NOMO-1 treated with dmso at 0.1 percent for 144 hours (cell line): ENCODE measurements at regions not wholly inside any gene's neighbourhood (a gene's known extent, or its start where the extent isn't known, plus 50 kb on each side); places are given as distances from the start of the nearest gene placed in this dataset.

Source experiments
- DNase-seq: peaks from one replicate; lab custom pipeline; 2025; ENCODE audit not compliant: unreplicated experiment; lab: John Stamatoyannopoulos, UW

- DNase-seq: no peak
Observed at GRCh38 chr2:82652117-82652516, 1807.0 kb downstream of the SUCLG1 start.

- no peak for DNase-seq
Observed at GRCh38 chr2:82650038-82650437, 1809.0 kb downstream of the SUCLG1 start.

- no peak for DNase-seq
Observed at GRCh38 chr2:82641598-82642180, 1817.4 kb downstream of the SUCLG1 start.

GRCh38 chr2:82636402-82637020 lies 1822.6 kb downstream of the SUCLG1 start:
- no peak for DNase-seq

DNA sequence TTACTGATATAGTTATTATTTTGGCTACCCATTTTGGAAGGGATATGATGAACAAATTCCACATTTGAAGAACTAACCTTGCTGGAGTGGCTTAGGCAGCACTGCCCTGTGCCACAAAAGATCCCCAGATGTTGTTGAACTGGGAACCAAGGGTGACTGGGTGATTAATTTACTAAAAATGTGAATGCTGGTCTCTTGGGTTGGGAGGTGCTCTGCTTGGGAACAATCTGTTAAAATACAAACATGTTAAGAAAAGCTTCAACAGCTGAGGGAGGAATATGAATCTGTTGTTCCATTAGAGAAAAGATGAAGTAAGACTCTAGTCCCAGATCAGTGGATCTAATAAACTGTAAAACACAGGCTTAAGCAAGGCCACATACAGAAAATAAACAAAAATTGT lies 1860.1 kb downstream of the SUCLG1 start:
- DNase-seq: no peak

DNA sequence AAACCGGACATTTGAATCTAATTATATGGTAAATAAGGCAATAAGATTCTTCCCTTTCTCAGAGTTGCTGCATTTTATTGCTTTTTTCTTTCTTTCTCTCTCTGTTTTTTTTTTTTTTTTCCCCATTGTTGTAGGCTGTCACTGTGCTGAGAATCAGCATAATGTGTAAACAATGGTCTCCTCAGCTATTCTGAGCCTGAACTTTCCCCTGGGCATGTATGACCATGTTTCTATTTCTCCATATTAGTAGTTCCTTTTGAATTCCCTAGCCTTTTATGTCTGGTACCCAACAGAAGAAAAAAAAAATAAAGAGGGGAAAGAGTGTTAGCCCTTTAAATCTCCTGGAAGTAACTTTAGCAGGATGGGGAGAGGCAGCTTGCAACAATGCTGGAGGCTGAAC lies 1862.5 kb downstream of the SUCLG1 start:
- no peak for DNase-seq

DNA sequence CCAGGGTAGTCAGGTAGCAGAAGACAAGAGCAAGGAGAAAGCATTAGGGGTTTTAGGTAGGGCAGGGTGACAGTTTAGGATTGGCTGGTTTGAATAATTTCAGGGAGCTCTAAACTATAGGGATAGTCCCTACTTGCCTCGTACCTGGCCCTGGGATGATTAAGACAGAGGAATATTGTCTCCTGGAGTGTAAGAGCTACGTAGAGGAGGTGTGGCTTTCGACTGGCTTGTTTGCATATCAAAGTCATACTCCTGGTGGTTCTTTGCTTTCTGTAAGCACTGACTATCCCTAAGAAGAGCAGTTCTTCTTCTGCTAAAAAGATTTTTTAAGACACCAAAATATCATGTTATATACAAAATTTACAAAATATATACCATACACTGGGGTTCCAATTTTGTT lies 1867.4 kb downstream of the SUCLG1 start:
- DNase-seq: no peak

DNA sequence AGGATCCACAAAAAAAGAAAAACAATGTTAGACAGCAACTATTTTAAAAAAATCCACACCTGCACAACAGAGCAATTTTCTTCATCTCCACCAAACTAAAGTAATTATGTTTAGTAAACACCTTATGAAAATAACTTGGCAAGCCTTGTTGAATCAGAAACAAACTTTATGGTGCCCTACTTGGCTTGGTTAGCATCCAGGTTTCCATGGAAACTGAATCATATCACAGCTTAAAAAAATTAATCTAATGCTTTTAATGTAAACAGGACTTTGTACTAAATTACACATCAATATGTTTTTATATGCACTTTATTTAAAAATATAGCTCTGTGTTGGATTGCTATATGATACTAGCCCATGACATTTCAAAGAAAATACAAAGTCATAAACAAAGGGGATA lies 1882.4 kb downstream of the SUCLG1 start:
- no peak for DNase-seq

GRCh38 chr2:82539280-82539621 lies 1919.8 kb downstream of the SUCLG1 start:
- DNase-seq: no peak

DNA sequence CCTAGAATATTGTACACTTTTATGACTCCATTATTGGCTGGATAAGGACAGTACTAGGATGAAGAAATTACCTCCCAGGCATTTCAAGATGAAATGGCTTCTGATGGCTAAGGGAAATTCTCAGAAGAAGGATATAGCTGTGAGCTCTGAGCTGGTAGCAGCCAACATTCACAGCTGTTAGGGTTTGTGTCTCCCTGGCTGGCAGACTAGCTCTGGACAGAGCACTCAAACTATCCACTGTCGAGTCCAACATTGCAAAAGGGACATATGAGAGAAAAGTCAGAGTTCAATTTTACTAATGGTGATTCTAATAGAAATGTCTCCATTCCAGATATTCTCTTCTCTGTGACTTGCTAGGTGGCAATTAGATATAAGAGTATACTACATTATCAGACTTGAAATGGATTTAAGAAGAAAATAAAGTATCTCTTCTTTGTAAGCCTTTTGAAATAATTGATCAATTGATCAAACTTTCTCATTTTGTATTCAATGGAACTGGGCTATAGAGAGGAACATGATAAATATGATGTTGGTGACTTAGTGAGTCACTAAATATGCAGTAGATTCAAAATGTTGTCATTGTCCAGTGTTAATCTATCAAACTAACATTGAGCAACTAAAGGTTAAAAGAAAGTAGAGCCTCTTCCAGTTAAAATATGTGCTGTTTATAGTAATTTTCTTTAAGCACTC lies 1920.3 kb downstream of the SUCLG1 start:
- DNase-seq: no peak

GRCh38 chr2:82528288-82528687 lies 1930.8 kb downstream of the SUCLG1 start:
- DNase-seq: no peak

DNA sequence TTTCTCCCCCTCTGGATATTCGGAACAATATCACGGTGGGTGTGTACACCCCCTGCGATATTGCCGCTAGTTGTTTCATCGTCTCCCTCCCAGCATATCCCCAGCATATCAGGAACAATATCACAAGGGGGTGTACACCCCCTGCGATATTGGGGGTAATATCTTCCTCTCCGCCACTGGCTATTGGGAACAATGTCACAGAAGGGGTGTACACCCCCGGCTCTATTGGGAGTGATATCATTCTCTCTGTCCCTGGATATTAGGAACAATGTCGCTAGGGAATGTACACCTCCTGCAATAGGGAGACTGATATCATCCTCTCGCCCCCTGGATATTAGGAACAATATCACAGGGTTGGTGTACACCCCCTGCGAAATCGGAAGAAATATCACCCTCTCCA lies 1932.0 kb downstream of the SUCLG1 start:
- DNase-seq: no peak

DNA sequence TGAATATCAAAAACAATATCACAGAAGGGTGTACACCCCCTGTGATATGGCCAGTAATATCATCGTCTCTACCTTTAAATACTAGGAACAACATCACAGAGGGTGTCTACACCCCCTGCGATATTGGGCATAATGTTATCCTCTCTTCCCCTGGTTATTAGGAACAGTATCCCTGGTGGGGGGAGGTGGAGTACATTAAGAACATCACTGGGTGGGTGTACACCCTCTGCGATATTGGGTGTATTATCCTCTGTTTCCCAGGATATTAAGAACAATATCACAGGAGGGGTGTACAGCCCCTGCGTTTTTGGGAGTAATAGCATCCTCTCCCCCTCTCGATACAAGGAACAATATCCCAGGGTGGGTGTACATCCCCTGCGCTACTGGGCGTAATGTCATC lies 1932.8 kb downstream of the SUCLG1 start:
- DNase-seq: no peak

GRCh38 chr2:82525744-82526143 lies 1933.3 kb downstream of the SUCLG1 start:
- no peak for DNase-seq

GRCh38 chr2:82524826-82525225 lies 1934.3 kb downstream of the SUCLG1 start:
- no peak for DNase-seq

- no peak for DNase-seq
Observed at GRCh38 chr2:82511894-82512293, 1947.2 kb downstream of the SUCLG1 start.

DNA sequence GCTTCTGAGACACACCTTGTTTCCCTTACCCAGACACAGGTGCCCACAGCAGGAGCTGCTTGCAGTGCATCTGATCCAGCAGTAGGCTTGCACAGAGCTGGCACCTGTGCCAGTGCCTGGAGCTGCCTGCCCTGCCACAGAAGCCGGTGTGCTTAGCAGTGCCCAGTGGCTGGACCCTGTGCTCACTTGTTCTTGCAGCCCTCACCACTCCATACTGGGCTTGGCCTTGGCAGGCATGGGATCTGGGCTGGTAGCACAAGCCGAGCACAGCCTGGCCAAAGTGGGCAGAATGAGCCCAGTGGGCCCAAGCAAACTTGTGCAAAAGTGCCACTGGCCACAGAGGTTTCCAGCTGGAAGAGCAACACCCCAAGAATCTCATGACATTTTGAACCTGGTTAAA lies 1950.4 kb downstream of the SUCLG1 start:
- no peak for DNase-seq

- DNase-seq: no peak
Observed at GRCh38 chr2:82507657-82508056, 1951.4 kb downstream of the SUCLG1 start.

- DNase-seq: no peak
Observed at GRCh38 chr2:82501217-82501616, 1957.9 kb downstream of the SUCLG1 start.

DNA sequence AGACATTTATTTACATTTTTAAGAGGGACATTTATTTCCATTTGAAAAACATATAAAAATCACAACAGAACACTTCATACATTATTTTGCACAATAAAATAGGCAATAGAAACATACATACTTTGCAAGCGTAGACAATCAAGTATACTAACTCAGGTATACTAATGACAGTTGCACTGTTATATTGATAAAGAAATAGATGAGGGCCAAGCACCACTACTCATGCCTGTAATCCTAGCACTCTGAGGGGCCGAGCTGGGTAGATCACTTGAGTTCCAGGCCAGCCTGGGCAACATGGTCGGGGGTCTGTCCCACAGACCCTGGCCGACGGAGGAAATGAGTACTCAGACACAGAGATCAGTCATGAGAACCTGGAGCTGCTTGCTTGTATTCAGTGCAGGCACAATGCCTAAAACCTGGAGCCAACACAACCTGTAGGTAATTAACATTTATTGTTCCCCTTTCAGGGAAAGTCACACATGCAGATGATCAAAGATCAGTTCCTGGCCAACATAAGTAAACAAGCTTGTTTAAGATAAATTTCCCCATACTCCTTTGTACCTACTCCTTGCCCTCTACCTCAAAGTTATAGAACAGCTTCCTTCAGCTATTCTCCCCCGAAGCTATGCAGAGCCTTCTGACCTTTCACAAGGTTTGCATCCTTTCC lies 1960.2 kb downstream of the SUCLG1 start:
- no peak for DNase-seq

GRCh38 chr2:82494739-82495138 lies 1964.3 kb downstream of the SUCLG1 start:
- DNase-seq: no peak

- no peak for DNase-seq
Observed at GRCh38 chr2:82491591-82491990, 1967.5 kb downstream of the SUCLG1 start.
